ENCODE measurements at regions not wholly inside any gene's neighbourhood (a gene's known extent, or its start where the extent isn't known, plus 50 kb on each side); places are given as distances from the start of the nearest gene placed in this dataset.

DNA sequence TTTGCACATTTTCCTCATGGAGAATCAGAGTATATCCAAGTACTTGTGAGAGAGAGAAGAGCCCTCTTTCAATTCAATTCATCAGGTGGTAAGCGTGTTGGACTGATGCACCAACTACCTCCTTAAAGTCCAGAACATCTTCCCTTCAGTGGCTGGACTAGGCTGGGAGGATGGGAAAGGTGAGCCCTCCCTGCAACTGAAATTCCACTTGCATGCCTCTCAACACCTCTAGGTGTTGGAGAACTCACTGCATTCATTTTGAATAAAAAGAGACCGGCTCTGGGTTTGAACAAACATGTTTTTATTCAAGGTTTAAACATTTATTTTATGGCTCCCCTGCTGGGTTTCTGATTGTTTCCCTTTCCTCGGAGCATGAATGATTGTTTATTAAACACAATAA lies 573.5 kb downstream of the CCSER2 start:
- H3K36me3 Mint-ChIP-seq: no peaks in the 10 kb centered on the region
- no peak overlapping the region for H3K4me3 Mint-ChIP-seq
- ATAC-seq (peak; percentile 28; the same call in 1 of the 2 replicates), DNase-seq (ENCODE audit: low spot score) (no peak)
- H3K27me3 Mint-ChIP-seq (ENCODE audit: low read depth): no peaks in the 10 kb centered on the region
- TF ChIP-seq SP1 (CRISPR knock-in tag; conservative IDR thresholded peaks at IDR 0.05) (no peak), GRHL2 (CRISPR knock-in tag; IDR thresholded peaks at IDR 0.05; ENCODE audit: insufficient replicate concordance, severe bottlenecking) (no peak), ZNF423 (CRISPR knock-in tag; IDR thresholded peaks at IDR 0.05) (no peak)
- ChIA-PET POLR2A (no interaction called here), CTCF (no interaction called here)
- H3K9me3 Mint-ChIP-seq: no peaks in the 10 kb centered on the region; the same call in 1 of the 2 replicates
- H3K4me1 Mint-ChIP-seq: peaks cover 10% of the 10 kb centered on the region
- H3K27ac Mint-ChIP-seq: no peak overlapping the region

DNA sequence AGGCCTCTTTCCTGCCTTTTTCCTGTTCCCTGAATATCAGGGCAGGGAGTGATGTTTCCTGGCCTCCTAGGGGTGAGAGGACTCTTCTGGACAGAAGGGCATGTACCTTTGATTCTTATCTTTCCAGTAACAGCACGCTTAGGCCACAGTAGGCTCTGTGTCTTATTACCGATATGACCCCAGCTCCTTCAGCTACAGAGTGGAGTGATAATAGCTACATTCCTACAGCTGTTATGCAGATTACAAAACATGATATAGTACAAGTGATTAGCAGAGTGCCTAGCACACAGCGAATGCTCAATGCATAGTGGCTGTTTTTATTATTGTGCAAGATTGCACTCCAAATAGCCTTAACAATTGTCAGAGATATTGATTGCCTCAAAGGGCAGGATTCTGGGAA lies 574.2 kb downstream of the CCSER2 start:
- ChIA-PET POLR2A (no interaction called here), CTCF (interaction anchor here (1.4 kb wide), 1 partner anchor 289 kb away, joined by 6 read pairs; no protein-coding TSS in a partner anchor)
- Mint-ChIP-seq H3K4me1 (peaks cover 10% of the 10 kb centered on the region), H3K27me3 (ENCODE audit: low read depth) (no peaks in the 10 kb centered on the region), H3K9me3 (no peaks in the 10 kb centered on the region; the same call in 1 of the 2 replicates), H3K27ac (no peak overlapping the region), H3K4me3 (no peak overlapping the region), H3K36me3 (no peaks in the 10 kb centered on the region)
- DNase-seq (ENCODE audit: low spot score) (no peak), ATAC-seq (no peak)
- TF ChIP-seq, protein P1, sequence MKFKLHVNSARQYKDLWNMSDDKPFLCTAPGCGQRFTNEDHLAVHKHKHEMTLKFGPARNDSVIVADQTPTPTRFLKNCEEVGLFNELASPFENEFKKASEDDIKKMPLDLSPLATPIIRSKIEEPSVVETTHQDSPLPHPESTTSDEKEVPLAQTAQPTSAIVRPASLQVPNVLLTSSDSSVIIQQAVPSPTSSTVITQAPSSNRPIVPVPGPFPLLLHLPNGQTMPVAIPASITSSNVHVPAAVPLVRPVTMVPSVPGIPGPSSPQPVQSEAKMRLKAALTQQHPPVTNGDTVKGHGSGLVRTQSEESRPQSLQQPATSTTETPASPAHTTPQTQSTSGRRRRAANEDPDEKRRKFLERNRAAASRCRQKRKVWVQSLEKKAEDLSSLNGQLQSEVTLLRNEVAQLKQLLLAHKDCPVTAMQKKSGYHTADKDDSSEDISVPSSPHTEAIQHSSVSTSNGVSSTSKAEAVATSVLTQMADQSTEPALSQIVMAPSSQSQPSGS (CRISPR knock-in tag; IDR thresholded peaks at IDR 0.05; ENCODE audit: borderline replicate concordance, low read depth): no peak
- no peak for TF ChIP-seq ZNF317 (CRISPR knock-in tag; IDR thresholded peaks at IDR 0.05; ENCODE audit: borderline replicate concordance, low read depth)
- no peak for TF ChIP-seq KAT7 (CRISPR knock-in tag; IDR thresholded peaks at IDR 0.05; ENCODE audit: borderline replicate concordance)
- no peak for TF ChIP-seq OVOL2 (CRISPR knock-in tag; IDR thresholded peaks at IDR 0.05; ENCODE audit: borderline replicate concordance)
- TF ChIP-seq PREB (CRISPR knock-in tag; IDR thresholded peaks at IDR 0.05; ENCODE audit: borderline replicate concordance): no peak
- no peak for TF ChIP-seq MYBL2 (CRISPR knock-in tag; IDR thresholded peaks at IDR 0.05)
- no peak for TF ChIP-seq ZNF425 (CRISPR knock-in tag; conservative IDR thresholded peaks at IDR 0.05)
- TF ChIP-seq FOXK1 (CRISPR knock-in tag; IDR thresholded peaks at IDR 0.05): no peak
- TF ChIP-seq ELF4 (CRISPR knock-in tag; IDR thresholded peaks at IDR 0.05; ENCODE audit: low read depth): no peak
- no peak for TF ChIP-seq NR3C1 (CRISPR knock-in tag; conservative IDR thresholded peaks at IDR 0.05; ENCODE audit: low read depth)
- TF ChIP-seq MAX (CRISPR knock-in tag; IDR thresholded peaks at IDR 0.05): no peak
- no peak for TF ChIP-seq FOXJ3 (CRISPR knock-in tag; IDR thresholded peaks at IDR 0.05; ENCODE audit: borderline replicate concordance)
- TF ChIP-seq ZNF423 (CRISPR knock-in tag; IDR thresholded peaks at IDR 0.05): no peak
- TF ChIP-seq NR2C2 (CRISPR knock-in tag; IDR thresholded peaks at IDR 0.05): no peak
- TF ChIP-seq GTF2I (CRISPR knock-in tag; conservative IDR thresholded peaks at IDR 0.05): no peak
- no peak for TF ChIP-seq JUN (CRISPR knock-in tag; IDR thresholded peaks at IDR 0.05)
- TF ChIP-seq ZNF138 (CRISPR knock-in tag; conservative IDR thresholded peaks at IDR 0.05): no peak

- H3K36me3 Mint-ChIP-seq: no peaks in the 10 kb centered on the region
- CTCF ChIA-PET: interaction anchor here (1.4 kb wide), 1 partner anchor 290 kb away, joined by 6 read pairs; no protein-coding TSS in a partner anchor
- ATAC-seq (no peak), DNase-seq (ENCODE audit: low spot score) (no peak)
- TF ChIP-seq ZNF121 (CRISPR knock-in tag; IDR thresholded peaks at IDR 0.05) (no peak), PRDM15 (CRISPR knock-in tag; IDR thresholded peaks at IDR 0.05) (no peak), MXD4 (CRISPR knock-in tag; IDR thresholded peaks at IDR 0.05; ENCODE audit: borderline replicate concordance) (no peak)
- H3K27ac Mint-ChIP-seq: no peak overlapping the region
- no peaks in the 10 kb centered on the region; the same call in 1 of the 2 replicates for H3K9me3 Mint-ChIP-seq
- POLR2A ChIA-PET: no interaction called here
- H3K27me3 Mint-ChIP-seq (ENCODE audit: low read depth): no peaks in the 10 kb centered on the region
- H3K4me3 Mint-ChIP-seq: no peak overlapping the region
- H3K4me1 Mint-ChIP-seq: peaks cover 10% of the 10 kb centered on the region
Measured at GRCh38 chr10:84903320-84903719, 574.9 kb downstream of the CCSER2 start.

Data from WTC11 (cell line).